HFF-Myc (cell line): ENCODE measurements at regions not wholly inside any gene's neighbourhood (a gene's known extent, or its start where the extent isn't known, plus 50 kb on each side); places are given as distances from the start of the nearest gene placed in this dataset.

ENCODE experiments used
- DNase-seq: peaks from one replicate; pipeline ENCODE4 v3.0.0-alpha.2; 2011; ENCODE audit warnings: low read depth; ENCODE audit errors: extremely low read depth
- H3K4me3 ChIP-seq: replicated peaks from 2 replicates; pipeline ENCODE4 v1.5.1; 2011; ENCODE audit warnings: low read depth, mild to moderate bottlenecking, control low read depth, low read length
- CTCF ChIP-seq: IDR thresholded peaks from 2 replicates; pipeline ENCODE4 v1.5.1; 2012; ENCODE audit warnings: mild to moderate bottlenecking, low read depth, low read length, control low read depth; ENCODE audit errors: missing control alignments

GRCh38 chr9:13432904-13433303 lies 153.4 kb upstream of the MPDZ start:
- DNase-seq = no peak
- no peak for TF ChIP-seq CTCF

GRCh38 chr9:13431692-13432091 lies 152.2 kb upstream of the MPDZ start:
- TF ChIP-seq CTCF = no peak
- DNase-seq = no peak
- no peak overlapping the region for H3K4me3 ChIP-seq

More at GRCh38 chr9:13432904-13433303, 153.4 kb upstream of the MPDZ start:
- H3K4me3 ChIP-seq = no peak overlapping the region

- H3K4me3 ChIP-seq = no peak overlapping the region
- no peak for TF ChIP-seq CTCF
- DNase-seq = no peak
These were observed 151.7 kb upstream of the MPDZ start for GRCh38 chr9:13431222-13431536.

- H3K4me3 ChIP-seq = no peak overlapping the region
- DNase-seq = no peak
- TF ChIP-seq CTCF = no peak
These were observed 151.1 kb upstream of the MPDZ start for GRCh38 chr9:13430368-13431221.

- no peak for DNase-seq
- no peak overlapping the region for H3K4me3 ChIP-seq
These were observed 150.1 kb upstream of the MPDZ start for GRCh38 chr9:13429301-13430190.

GRCh38 chr9:13428766-13429165 lies 149.3 kb upstream of the MPDZ start:
- no peak for TF ChIP-seq CTCF
- no peak overlapping the region for H3K4me3 ChIP-seq
- DNase-seq = no peak

More at GRCh38 chr9:13429301-13430190, 150.1 kb upstream of the MPDZ start:
- TF ChIP-seq CTCF = no peak
